GM18861 (cell line): ENCODE measurements at regions not wholly inside any gene's neighbourhood (a gene's known extent, or its start where the extent isn't known, plus 50 kb on each side); places are given as distances from the start of the nearest gene placed in this dataset.

Experiments used
- ATAC-seq: cut with Tn5 transposase; IDR thresholded peaks from one replicate; pipeline ENCODE4 v1.9.1; 2021; ENCODE audit not compliant: unreplicated experiment

DNA sequence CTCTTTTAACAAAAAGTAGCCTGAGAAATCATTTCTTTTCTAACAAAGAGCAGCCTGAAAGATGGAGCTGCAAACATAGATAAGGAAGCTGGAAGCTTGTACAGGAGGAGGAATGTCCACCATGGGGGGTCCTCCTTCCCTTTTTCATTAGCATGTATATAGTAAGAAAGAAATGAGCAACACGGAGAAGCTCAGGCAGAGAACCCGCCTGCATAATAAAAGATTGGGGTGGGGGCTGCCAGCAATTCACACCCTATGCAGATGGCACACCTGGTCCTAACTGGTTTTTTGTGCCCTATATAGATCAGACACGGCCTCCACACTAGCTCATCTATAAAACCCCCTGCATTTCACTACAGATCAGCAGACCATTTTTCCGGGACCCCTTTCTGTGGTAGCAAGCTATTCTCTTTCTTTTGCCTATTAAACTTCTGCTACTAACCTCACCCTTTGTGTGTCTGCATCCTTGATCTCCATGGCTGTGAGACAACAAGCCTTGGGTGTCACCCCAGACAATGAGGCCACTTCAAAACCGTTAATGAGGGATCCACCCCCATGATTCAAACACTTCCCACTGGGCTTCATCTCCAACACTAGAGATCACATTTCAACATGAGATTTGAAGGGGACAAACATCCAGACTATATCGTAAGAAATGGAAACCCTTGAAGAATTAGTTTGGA lies 167.5 kb upstream of the FREM2 start:
- ATAC-seq = no peak

DNA sequence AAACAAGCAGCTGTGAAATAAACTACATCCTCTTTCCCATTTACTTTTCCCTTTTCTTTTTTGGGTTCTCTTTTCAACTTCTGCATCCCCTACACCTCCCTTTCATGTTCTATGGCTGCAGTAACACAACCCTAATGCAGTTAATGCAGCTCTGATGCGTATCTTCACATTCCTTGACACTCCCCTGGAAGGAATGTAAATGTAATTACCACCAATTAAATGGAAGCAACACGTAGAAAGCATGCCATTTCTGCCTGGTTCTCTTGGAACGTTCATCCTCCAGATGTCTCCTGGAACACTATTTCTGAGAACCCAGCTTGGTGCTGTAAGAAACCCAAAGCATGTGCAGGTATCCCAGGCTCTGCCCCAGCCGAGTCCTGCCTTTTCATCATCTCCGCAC lies 166.8 kb upstream of the FREM2 start:
- ATAC-seq = no peak

DNA sequence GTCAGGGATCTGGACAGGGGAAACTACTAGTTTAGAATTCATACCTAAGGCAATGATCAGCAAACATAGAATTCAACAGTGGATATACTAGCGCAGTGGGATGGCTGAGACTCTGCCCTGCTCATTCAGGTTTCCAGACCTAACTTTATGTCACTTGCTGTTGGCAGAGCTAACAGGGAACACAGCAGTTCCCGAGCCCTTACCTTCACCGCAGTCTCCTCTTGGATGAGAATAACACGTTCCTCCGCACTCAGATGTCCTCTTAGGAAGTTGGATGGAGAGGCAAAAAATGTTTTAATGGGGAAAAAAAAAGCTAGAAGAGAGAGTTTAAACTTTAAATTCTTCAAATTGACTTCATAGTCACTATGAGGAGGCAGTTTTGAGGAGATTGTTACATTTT lies 159.7 kb upstream of the FREM2 start:
- ATAC-seq = no peak

DNA sequence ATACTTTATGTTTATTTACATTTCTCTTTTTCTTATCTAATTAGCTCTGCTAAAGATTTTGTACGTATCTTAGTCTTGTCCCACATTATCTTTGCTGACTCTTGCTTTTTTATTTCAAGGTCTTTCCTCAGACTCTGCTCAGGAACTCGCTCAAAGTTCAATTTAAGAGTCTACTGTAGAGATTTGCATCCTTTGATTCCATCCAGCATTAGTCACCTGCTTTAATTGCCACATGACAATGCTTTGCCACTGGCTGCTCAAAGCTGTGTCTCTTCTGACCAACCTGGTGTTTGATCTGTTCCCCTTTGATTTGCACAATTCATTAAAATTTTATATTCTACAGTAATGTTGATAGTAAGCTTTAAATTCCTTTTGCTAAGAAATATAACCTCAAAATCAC lies 157.9 kb upstream of the FREM2 start:
- ATAC-seq = no peak

DNA sequence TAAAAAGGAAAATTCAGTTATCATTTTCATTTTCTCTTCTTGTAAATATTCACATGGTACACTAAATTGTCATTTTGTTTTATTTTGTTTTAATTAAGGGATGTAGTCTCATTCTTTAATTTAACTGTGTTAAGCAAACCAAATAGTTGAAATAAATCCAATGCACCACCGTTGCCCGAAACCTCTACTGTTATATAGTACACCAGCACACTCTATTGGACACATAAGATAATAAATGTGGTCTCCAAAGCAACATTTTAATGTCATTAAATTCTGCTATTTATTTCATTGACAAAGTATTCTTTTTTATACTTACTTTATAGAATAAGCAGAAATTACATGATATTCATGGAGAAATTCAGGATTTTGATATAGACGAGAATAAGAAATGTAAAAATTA lies 156.4 kb upstream of the FREM2 start:
- ATAC-seq = no peak

DNA sequence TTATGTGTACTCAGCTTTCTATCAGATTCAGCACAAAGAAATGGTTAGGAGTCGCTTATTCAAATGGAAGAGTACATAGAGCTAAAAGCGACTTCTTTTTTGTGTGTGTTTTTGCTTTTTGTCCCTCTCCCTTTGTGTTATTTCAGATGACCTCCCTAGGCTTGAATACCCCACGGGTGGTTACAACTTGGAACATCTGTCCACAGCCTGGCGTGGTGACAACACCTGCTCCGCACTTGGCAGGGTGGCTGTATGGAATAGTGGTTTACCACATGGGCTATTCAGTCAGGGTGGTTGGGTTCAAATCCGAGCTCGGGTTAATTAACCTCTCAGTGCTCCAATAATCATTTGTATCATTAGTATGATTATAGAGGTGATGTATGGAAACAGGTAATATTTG lies 151.6 kb upstream of the FREM2 start:
- no peak for ATAC-seq

DNA sequence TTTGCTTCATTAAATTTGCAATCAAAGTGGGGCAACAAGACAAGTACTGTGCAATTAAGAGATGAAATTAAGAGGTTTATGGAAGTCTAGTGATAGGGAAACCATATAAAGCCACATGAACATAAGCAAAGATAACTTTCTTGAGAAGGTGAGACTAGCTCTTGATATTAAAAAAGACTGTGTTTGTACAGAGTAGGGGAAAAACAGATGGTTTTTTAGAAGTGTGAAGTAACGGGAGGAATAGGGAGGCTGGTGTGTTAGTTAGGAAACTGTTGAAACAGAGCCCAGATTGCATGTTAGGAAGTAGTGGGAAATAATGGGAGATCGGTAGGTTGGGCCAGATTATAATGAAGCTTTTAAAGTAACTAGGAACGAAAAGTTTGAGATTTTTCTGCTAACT lies 149.8 kb upstream of the FREM2 start:
- ATAC-seq = no peak

DNA sequence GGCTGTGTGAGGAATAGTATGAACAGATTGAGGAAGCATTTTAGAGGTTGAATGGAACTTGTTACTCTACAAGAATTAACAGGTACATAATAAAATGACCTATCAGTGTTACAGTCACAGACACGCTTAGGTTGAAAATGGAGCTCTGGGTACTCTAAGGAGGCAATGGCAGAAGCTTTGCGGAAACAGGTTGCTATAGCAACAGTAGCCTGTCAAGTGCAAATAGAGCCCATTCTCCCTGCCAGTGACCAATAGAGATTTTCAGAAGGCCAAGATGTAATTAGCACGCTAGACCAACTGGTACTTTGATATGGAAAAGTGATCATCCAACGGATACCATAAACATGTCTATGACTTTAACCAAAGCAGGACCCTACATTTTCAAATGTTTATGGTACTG lies 148.5 kb upstream of the FREM2 start:
- ATAC-seq = no peak

DNA sequence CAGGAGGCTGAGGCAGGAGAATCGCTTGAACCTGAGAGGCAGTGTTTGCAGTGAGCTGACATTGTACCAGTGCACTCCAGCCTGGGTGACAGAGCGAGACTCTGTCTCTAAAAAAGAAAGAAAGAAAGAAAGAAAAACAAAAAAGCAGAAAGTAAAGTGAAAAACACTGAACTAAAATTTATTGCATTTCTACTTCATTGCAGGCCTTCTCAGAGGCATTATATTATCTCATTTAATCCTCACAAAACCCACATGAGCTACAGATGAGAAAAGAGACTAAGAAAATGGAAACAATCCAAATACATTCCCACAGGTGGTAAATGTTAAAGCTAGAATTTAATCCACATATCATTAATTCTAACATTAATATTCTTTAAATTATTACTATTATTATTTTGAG lies 147.2 kb upstream of the FREM2 start:
- no peak for ATAC-seq

DNA sequence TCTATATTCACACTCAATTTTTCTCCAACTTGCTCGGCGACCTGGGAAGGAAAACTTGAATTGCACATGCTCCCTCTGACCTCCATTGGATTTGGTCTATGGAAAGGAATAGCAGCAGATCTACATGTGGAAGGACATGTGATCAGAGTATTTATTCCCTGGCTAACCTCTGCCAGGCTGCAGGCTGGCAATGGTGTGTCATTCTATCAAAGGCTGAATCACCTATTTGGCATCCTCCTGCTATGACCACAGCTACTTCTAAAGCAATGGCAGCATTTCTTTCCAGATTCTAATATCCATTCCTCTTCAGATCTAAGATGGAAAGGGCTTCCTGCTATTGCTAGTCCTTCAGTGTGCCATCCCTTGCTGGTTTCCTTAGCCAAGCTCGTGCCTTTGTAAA lies 144.3 kb upstream of the FREM2 start:
- ATAC-seq = no peak

DNA sequence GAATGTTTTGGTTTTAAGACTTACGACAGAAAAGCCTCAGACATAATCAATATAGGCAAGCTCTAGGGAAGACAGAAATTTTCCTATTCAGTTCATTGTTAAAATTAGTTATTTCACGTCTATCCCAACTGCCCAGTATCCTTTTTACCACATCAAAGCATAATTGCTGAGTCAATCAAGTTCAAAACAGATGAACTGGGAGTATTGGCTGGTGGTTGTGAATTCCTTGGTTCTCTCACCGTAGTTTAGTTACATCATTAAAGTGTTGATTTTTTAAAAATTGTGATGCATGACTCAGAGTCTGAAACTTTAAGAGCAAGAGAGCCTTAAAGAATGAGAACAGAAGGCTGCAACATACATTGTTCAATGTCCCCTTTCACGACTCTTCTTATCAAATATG lies 143.3 kb upstream of the FREM2 start:
- ATAC-seq = no peak

DNA sequence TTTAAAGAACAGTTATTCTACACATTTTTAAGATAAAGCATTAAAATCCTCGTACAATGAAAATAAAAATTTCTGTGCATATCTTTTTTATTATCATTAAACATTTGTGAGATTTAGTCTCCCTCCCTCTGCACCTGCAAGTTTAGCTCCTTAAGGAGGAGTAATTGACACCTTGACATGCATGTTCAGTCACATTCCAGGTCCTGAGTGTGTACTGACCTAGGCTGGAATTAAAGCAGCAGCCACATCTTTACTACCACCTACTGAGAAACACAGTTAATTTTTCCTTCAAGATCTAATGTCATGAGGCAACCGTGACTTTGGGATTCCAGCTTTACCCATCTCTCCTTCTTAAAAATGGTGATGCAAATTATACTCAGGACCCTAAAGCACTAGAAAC lies 123.1 kb upstream of the FREM2 start:
- ATAC-seq = no peak

DNA sequence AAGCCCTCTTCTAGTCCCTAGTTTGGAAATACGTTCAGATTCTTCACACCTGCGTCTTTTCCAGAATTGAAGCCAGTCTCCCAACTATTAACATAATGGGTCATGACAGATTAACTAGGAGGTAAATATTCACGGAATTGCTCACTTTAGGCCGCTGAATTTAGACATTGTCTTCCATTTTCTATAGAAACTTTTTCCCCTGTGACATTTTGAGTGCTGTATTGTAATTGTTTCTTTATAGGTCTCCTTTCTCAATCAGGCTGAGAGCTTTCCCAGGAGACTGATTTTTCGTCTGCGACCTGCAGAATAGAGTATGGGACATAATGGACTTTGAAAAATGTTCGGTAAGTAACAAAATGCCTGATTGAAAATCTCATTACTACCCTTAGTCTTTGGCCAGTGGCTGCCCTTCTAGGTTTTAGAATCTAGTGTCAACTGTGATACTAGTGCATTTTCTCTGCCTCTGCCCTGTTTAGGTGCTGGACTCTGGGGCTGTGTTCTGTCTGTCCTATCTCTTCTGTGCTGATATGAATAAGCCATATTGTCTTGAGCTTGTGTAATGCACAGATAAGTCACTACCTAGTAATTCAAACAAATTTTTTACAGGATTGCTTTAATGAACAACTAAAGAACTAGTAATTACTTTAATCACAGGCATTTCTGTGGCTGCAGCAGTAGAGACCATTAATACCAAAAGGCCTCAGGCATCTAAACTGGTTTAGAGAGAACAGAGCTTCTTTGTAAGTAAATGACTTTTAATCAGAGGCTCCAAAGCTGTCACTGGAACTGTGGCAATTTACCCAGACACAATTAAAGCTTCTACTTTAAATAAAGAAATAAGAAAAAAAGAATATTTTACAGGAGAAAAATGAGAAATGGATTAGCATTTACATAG lies 122.4 kb upstream of the FREM2 start:
- no peak for ATAC-seq

DNA sequence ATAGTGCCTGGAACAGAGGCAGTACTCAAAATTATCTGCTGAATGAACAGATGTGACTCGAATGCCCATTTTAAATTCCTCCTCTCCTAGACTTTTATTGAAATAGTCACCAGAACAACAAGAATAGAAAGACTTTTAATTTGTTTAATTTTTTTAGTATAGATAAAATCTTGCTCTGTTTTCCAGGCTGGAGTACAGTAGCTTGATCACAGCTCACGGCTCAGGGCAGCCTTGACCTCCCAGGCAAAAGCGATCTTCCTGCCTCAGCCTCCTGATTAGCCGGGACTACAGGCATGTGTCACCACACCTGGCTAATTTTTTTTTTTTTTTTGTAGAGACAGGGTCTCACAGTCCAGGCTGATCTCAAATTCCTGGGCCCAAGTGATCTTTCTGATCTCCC lies 120.9 kb upstream of the FREM2 start:
- no peak for ATAC-seq

DNA sequence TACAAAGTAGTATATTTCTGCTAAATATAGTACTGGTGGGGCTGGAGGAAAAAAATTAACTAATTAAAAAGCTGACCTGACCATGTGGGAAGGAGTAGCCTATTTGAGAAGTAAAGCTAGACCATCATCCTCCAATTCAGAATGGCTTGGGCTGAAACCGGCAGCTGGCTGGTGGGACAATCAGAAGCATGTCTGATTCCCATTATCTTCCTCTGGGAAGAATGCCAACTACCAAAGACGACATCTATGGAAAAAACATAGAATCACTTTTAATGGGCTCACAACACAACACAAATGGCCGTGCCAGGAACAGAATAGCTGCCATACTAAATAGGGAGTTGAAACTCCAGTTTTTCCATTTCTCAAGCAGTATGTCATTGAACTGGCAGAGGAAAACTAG lies 120.4 kb upstream of the FREM2 start:
- ATAC-seq = no peak

DNA sequence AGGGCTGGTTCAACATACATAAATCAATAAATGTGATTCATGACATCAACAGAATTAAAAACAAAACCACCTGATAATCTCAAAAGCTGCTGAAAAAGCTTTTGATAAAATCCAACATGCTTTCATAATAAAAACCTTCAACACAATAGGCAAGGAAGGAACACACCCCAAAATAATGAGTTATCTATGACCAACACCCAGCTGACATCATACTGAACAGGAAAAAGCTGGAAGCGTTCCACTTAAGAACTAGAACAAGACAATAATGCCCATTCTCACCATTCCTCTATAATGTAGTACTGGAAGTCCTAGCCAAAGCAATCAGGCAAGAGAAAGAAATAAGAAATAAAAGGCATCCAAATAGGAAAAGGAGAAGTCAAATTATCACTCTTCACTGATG lies 116.2 kb upstream of the FREM2 start:
- no peak for ATAC-seq

DNA sequence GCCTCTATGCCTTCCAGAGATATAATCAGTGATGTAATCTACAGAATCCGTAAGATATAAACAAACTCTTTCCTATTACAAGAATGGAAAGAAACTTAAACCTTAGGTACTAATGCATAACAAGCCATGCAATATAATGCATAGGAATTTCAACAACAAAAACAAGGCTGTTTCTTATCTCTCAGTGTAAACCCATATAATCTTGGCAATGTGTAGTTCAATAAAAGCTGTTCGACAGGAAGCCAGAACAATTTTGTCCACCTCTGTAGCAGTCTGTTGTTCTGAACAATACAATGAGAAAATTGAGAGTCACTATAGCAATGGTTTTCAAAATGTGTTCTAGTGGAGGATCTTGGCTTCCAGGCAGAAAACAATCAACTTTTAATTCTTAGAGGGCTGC lies 111.5 kb upstream of the FREM2 start:
- no peak for ATAC-seq

DNA sequence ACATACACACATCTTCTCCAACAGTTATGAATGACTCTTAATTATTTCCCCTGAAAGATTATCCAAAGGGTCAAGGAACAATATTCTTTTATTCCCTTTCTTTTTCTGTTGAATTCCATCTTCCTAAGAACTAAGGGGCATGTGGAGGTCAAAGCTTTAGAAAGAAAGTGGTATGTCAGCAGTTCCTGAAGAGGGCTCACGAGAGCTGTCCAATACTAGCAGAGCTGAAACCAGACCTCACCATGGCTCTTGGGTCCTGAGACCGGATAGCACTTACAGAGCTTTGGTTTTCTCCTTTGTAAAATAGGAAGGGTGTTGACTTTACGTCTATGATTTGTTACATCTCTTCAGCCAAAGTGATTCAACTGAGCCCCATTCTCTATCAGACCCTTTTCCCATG lies 109.8 kb upstream of the FREM2 start:
- no peak for ATAC-seq

DNA sequence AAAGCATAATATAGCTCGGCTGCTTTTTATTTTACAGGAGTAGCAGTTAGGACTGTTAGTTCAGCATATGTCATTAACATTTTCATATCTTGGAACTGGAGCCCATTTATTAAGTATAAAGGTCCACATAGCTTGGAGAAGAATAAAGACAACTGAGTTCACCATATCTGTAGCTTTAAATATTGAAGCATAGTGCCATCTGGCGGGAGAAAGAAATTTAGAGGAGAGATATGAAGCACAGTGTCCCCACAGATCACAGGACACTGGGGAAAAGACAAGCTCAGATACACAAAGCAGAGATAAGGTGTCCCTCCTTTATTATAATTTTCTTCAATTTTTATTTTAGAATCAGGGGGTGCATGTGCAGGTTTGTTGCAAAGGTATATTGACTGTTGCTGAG lies 104.7 kb upstream of the FREM2 start:
- ATAC-seq = no peak

DNA sequence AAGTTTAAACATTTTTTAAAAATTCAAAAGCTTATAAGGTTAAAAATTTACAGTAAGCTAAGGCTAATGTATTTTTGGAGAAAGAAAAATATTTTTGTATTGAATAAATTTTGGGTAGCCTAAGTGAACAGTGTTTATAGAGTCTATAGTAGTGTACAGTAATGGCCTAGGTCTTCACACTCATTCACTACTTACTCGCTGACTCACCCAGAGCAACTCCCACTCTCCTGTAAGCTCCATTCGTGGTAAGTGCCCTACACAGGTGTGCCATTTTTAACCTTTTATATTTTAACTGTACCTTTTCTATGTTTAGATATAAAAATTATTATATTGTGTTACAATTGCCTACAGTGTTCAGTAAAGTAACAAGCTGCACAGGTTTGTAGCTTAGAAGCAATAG lies 96.6 kb upstream of the FREM2 start:
- no peak for ATAC-seq

DNA sequence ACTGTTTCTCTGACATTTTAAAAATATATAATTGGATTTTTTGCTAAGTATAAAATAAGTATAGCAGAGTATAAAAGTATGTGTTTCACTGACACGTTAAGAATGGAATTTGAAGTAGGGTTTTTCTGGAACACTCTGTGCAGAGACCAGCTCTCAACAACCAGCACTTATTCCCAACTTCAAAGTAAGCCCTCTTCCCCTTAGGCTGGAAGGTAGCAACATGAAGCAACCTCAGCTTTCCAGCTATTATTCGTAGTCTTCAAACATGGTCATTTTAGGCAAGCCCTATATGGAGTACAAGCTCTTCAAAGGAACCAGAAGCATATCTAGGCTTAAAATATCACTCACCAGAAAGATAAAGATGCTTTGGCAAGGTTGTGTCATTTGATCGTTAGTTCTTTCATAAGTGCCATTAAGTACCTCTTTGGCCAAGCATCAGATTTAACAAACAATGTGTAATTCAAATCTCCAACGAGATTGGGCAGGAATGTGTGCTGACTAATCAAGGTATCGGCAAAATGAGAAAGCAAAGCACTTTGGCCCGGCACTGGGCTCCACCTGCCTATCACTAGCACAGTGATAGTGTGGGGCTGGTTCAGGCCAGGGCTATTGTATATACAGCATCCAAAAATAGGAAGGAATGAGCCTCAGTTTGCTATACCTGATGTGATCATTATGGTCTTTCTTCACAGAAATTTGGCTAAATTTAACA lies 95.9 kb upstream of the FREM2 start:
- ATAC-seq = no peak

DNA sequence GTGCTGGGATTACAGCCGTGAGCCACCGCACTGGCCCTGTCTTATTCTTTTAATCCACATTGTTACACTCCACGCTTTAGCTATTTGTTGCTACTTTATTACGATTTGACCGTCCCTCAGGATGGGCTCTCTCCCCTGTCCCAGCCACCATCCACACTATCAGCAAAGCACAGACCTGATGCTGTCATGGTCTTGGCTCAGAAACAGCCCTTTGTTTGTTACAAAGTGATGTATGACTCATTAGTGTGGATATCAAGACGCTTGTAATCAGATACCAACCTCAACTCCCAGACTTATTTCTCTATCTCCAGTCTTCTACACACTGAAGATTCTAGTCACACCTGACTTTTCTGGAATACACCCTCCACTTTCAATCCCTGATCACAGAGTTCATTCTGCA lies 84.6 kb upstream of the FREM2 start:
- no peak for ATAC-seq
